ENCODE measurements at regions not wholly inside any gene's neighbourhood (a gene's known extent, or its start where the extent isn't known, plus 50 kb on each side); places are given as distances from the start of the nearest gene placed in this dataset.
"Not testable (repeated sequence)": the region's sequence is repeated elsewhere in the genome, so short reads cannot be mapped to it uniquely, and the experiment has no call there.

DNA sequence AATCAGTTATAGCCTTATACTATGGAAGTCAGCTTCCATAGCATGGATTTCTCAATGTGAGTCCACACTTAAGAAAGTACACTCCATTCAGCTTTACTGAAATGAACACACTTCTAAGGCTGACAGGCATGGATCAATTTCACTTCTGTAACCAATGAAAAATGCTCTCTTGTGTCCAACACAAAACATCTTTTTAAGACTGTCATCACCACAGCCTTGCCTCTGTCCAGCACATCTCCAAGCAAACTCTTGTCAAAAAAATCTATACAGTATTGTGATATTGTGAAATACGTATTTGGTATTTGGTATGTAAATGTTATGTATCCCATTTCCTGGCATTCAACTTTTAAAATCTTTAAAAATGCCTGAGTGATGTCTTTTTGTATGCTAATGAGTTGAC is 208.7 kb downstream of the RAP2B start:
- Histone ChIP-seq H3K27ac (no peak overlapping the region), H2AFZ (replicated peaks) (no peak overlapping the region), H4K20me1 (ENCODE audit: low read depth) (no peaks in the 10 kb centered on the region), H3F3A (ENCODE audit: low read depth) (no peaks in the 10 kb centered on the region), H3K36me3 (no peaks in the 10 kb centered on the region), H3K27me3 (no peaks in the 10 kb centered on the region), H3K4me2 (no peak overlapping the region), H3K4me3 (no peak overlapping the region), H3K79me2 (ENCODE audit: low read depth) (no peaks in the 10 kb centered on the region), H3K4me1 (no peaks in the 10 kb centered on the region), H3K9me3 (ENCODE audit: low read depth) (no peaks in the 10 kb centered on the region), H3K9ac (no peak overlapping the region)
- Mint-ChIP-seq H3K4me3 (no peak overlapping the region), H3K36me3 (no peaks in the 10 kb centered on the region), H3K27ac (no peak overlapping the region), H3K9me3 (peaks cover 10% of the 10 kb centered on the region), H3K4me1 (no peaks in the 10 kb centered on the region), H3K27me3 (ENCODE audit: insufficient read depth, low read depth) (no peaks in the 10 kb centered on the region)
- no peak for DNase-seq (ENCODE audit: low spot score)
- TF ChIP-seq CTCF (IDR thresholded peaks at IDR 0.05) (no peak), EZH2phosphoT487 (IDR thresholded peaks at IDR 0.05) (no peak), EZH2 (IDR thresholded peaks at IDR 0.05) (no peak)

DNA sequence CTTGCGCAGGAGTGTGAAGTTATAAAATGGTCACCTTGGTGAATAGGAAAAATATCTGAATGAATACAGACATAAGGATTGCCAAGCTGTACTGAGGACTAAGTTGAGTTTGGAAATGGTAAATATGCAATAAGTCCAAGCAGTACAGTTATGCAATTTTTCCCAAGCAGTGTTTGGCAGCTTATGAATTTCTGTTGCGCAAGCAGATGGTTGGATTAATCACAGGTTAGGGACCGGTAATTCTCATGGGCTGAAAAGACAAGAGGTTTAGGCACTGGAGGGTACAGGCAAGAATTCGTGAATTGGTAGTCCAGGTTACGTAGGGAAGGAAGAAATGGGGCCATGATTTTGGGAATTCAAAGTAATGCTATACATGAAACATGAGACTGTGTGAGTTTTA is 210.3 kb downstream of the RAP2B start:
- H3K9ac ChIP-seq, result no peak overlapping the region
- Mint-ChIP-seq H3K9me3 (peaks cover 10% of the 10 kb centered on the region), H3K36me3 (no peaks in the 10 kb centered on the region), H3K27ac (no peak overlapping the region), H3K27me3 (ENCODE audit: insufficient read depth, low read depth) (no peaks in the 10 kb centered on the region), H3K4me3 (no peak overlapping the region), H3K4me1 (no peaks in the 10 kb centered on the region)
- TF ChIP-seq EZH2 (IDR thresholded peaks at IDR 0.05) (no peak), EZH2phosphoT487 (IDR thresholded peaks at IDR 0.05) (no peak), CTCF (IDR thresholded peaks at IDR 0.05) (no peak)
- H3K4me3 ChIP-seq, result no peak overlapping the region
- H3K79me2 ChIP-seq (ENCODE audit: low read depth), result no peaks in the 10 kb centered on the region
- no peaks in the 10 kb centered on the region for H3K9me3 ChIP-seq (ENCODE audit: low read depth)
- no peak overlapping the region for H3K27ac ChIP-seq
- DNase-seq (ENCODE audit: low spot score), result no peak
- no peaks in the 10 kb centered on the region for H3F3A ChIP-seq (ENCODE audit: low read depth)
- H3K4me2 ChIP-seq, result no peak overlapping the region
- no peaks in the 10 kb centered on the region for H4K20me1 ChIP-seq (ENCODE audit: low read depth)
- no peak overlapping the region for H2AFZ ChIP-seq (replicated peaks)
- H3K4me1 ChIP-seq, result no peaks in the 10 kb centered on the region
- H3K27me3 ChIP-seq, result no peaks in the 10 kb centered on the region
- H3K36me3 ChIP-seq, result no peaks in the 10 kb centered on the region

DNA sequence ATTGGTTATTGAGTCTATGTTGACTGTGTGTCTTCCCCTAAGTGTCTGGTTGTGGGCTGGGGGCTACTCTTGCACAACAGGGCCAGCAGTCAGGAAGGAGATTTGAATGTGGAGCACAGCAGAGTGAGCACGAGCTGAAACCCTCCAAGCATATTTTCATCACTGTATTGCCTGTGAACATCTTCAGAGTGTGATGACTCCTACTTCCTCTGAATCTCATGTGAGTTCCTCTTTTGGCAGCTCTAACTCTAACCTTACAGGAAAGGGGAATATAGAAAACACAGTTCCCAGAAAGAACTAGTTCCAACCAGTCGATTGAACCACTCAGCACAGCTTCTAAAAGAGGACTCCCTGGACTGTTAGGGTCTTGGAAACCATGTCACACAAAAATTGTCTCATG is 211.6 kb downstream of the RAP2B start:
- H3K4me1 ChIP-seq, result no peaks in the 10 kb centered on the region
- H3K4me2 ChIP-seq, result no peak overlapping the region
- TF ChIP-seq CTCF (IDR thresholded peaks at IDR 0.05) (no peak), EZH2 (IDR thresholded peaks at IDR 0.05) (no peak), EZH2phosphoT487 (IDR thresholded peaks at IDR 0.05) (no peak)
- H3K36me3 ChIP-seq, result no peaks in the 10 kb centered on the region
- Mint-ChIP-seq H3K27me3 (ENCODE audit: insufficient read depth, low read depth) (no peaks in the 10 kb centered on the region), H3K4me3 (no peak overlapping the region), H3K36me3 (no peaks in the 10 kb centered on the region), H3K4me1 (no peaks in the 10 kb centered on the region), H3K27ac (no peak overlapping the region), H3K9me3 (peaks cover 10% of the 10 kb centered on the region)
- H3K27ac ChIP-seq, result no peak overlapping the region
- no peaks in the 10 kb centered on the region for H3K9me3 ChIP-seq (ENCODE audit: low read depth)
- no peak overlapping the region for H3K4me3 ChIP-seq
- DNase-seq (ENCODE audit: low spot score), result no peak
- H4K20me1 ChIP-seq (ENCODE audit: low read depth), result no peaks in the 10 kb centered on the region
- no peaks in the 10 kb centered on the region for H3F3A ChIP-seq (ENCODE audit: low read depth)
- no peak overlapping the region for H3K9ac ChIP-seq
- no peaks in the 10 kb centered on the region for H3K79me2 ChIP-seq (ENCODE audit: low read depth)
- no peaks in the 10 kb centered on the region for H3K27me3 ChIP-seq
- H2AFZ ChIP-seq (replicated peaks), result no peak overlapping the region

- not testable (repeated sequence) for H3K4me3 ChIP-seq; H3K4me2 ChIP-seq; H3K4me1 ChIP-seq; H3K27me3 ChIP-seq; H3K9me3 ChIP-seq (ENCODE audit: low read depth); H3F3A ChIP-seq (ENCODE audit: low read depth); H3K4me3 Mint-ChIP-seq; H3K27ac ChIP-seq; H3K36me3 ChIP-seq; H3K9ac ChIP-seq; H3K79me2 ChIP-seq (ENCODE audit: low read depth); H3K36me3 Mint-ChIP-seq; H3K27me3 Mint-ChIP-seq (ENCODE audit: insufficient read depth, low read depth); H3K9me3 Mint-ChIP-seq; H3K4me1 Mint-ChIP-seq; H4K20me1 ChIP-seq (ENCODE audit: low read depth); H2AFZ ChIP-seq (replicated peaks); DNase-seq (ENCODE audit: low spot score); H3K27ac Mint-ChIP-seq
These were observed 216.3 kb downstream of the RAP2B start for GRCh38 chr3:153378366-153378765.
